OCI-LY3 (cell line): ENCODE measurements at regions not wholly inside any gene's neighbourhood (a gene's known extent, or its start where the extent isn't known, plus 50 kb on each side); places are given as distances from the start of the nearest gene placed in this dataset.

ENCODE experiments used
- H2AFZ ChIP-seq: fragments of 200-600, 300-600 bp; shearing (Covaris generic); 2 replicates; pipeline ENCODE4 v1.6.0; 2014; ENCODE audit warnings: antibody characterized with exemption, low read depth, low read length
- H3K27ac ChIP-seq: fragments of 200-600, 300-600 bp; sonication (generic); 2 replicates; pipeline ENCODE4 v1.5.1; 2014; ENCODE audit warnings: mild to moderate bottlenecking, low read length, moderate library complexity, mixed read lengths
- H3K27me3 ChIP-seq: fragments of 200-600, 300-600 bp; sonication (generic); 2 replicates; pipeline ENCODE4 v1.6.1; 2014; ENCODE audit warnings: low read depth, low read length, mixed read lengths
- H3K36me3 ChIP-seq: fragments of 200-600, 300-600 bp; sonication (generic); replicated peaks from 2 replicates; pipeline ENCODE3; 2014; ENCODE audit warnings: low read depth, low read length, mixed read lengths
- H3K4me1 ChIP-seq: fragments of 300-600, 200-600 bp; sonication (generic); 2 replicates; pipeline ENCODE4 v1.6.1; 2014; ENCODE audit warnings: low read length, mixed read lengths
- H3K4me2 ChIP-seq: fragments of 200-600, 300-600 bp; sonication (generic); 2 replicates; pipeline ENCODE4 v1.6.1; 2014; ENCODE audit warnings: low read length, mixed read lengths
- H3K4me3 ChIP-seq: fragments of 300-600, 200-600 bp; sonication (generic); 2 replicates; pipeline ENCODE4 v1.5.1; 2014; ENCODE audit warnings: antibody characterized with exemption, mild to moderate bottlenecking, low read length, moderate library complexity
- H3K79me2 ChIP-seq: fragments of 300-600, 200-600 bp; shearing (Covaris generic); 2 replicates; pipeline ENCODE4 v1.6.1; 2014; ENCODE audit warnings: mild to moderate bottlenecking, low read length, mixed read lengths
- H3K9ac ChIP-seq: fragments of 300-600, 200-600 bp; shearing (Covaris generic); 2 replicates; pipeline ENCODE4 v1.6.0; 2014; ENCODE audit warnings: mild to moderate bottlenecking, low read length, moderate library complexity
- H3K9me3 ChIP-seq: fragments of 200-600, 300-600 bp; shearing (Covaris generic); 2 replicates; pipeline ENCODE4 v1.6.1; 2014; ENCODE audit warnings: low read length, mixed read lengths; ENCODE audit not compliant: insufficient read depth
- H4K20me1 ChIP-seq: fragments of 200-600, 300-600 bp; sonication (generic); 2 replicates; pipeline ENCODE4 v1.6.1; 2016; ENCODE audit warnings: low read length, mixed read lengths; ENCODE audit not compliant: insufficient read depth
- CTCF ChIP-seq: fragments of 200-600, 300-600 bp; sonication (generic); IDR thresholded peaks from 2 replicates; pipeline ENCODE4 v1.5.1; 2014; ENCODE audit warnings: antibody characterized with exemption, low read length, low read depth
- EZH2phosphoT487 ChIP-seq: fragments of 200-600 bp; shearing (Covaris generic); IDR thresholded peaks from 2 replicates; pipeline ENCODE4 v1.6.1; 2018; ENCODE audit warnings: antibody characterized with exemption, mixed run types, low read depth

GRCh38 chr5:125600559-125600958 lies 822.6 kb upstream of the GRAMD2B start:
- no peak overlapping the region for H3K9ac ChIP-seq
- H2AFZ ChIP-seq, result no peak overlapping the region
- no peaks in the 10 kb centered on the region for H3K36me3 ChIP-seq
- no peaks in the 10 kb centered on the region for H3K27me3 ChIP-seq
- no peak overlapping the region for H3K27ac ChIP-seq
- no peaks in the 10 kb centered on the region for H3K79me2 ChIP-seq
- no peaks in the 10 kb centered on the region for H3K4me1 ChIP-seq
- TF ChIP-seq CTCF (no peak), EZH2phosphoT487 (no peak)
- H3K9me3 ChIP-seq, result no peaks in the 10 kb centered on the region
- H3K4me2 ChIP-seq, result no peak overlapping the region
- H4K20me1 ChIP-seq, result no peaks in the 10 kb centered on the region
- no peak overlapping the region for H3K4me3 ChIP-seq

GRCh38 chr5:125602184-125602583 lies 821.0 kb upstream of the GRAMD2B start:
- H3K27ac ChIP-seq, result no peak overlapping the region

GRCh38 chr5:125603321-125603720 lies 819.9 kb upstream of the GRAMD2B start:
- no peaks in the 10 kb centered on the region for H3K9me3 ChIP-seq
- no peaks in the 10 kb centered on the region for H3K27me3 ChIP-seq
- H3K4me3 ChIP-seq, result no peak overlapping the region
- H3K36me3 ChIP-seq, result no peaks in the 10 kb centered on the region
- H3K4me2 ChIP-seq, result no peak overlapping the region
- H3K9ac ChIP-seq, result no peak overlapping the region
- H3K79me2 ChIP-seq, result no peaks in the 10 kb centered on the region
- H2AFZ ChIP-seq, result no peak overlapping the region
- no peaks in the 10 kb centered on the region for H4K20me1 ChIP-seq
- H3K27ac ChIP-seq, result no peak overlapping the region
- no peak for TF ChIP-seq CTCF
- no peak for TF ChIP-seq EZH2phosphoT487
- peaks cover 13% of the 10 kb centered on the region for H3K4me1 ChIP-seq

More at GRCh38 chr5:125602184-125602583, 821.0 kb upstream of the GRAMD2B start:
- Histone ChIP-seq H2AFZ (no peak overlapping the region), H3K9me3 (no peaks in the 10 kb centered on the region), H3K27me3 (no peaks in the 10 kb centered on the region), H3K4me2 (no peak overlapping the region), H4K20me1 (no peaks in the 10 kb centered on the region), H3K79me2 (no peaks in the 10 kb centered on the region), H3K9ac (no peak overlapping the region), H3K4me1 (peaks cover 8% of the 10 kb centered on the region), H3K36me3 (no peaks in the 10 kb centered on the region), H3K4me3 (no peak overlapping the region)
- TF ChIP-seq CTCF (no peak), EZH2phosphoT487 (no peak)

- Histone ChIP-seq H4K20me1 (no peaks in the 10 kb centered on the region), H3K4me2 (no peak overlapping the region), H3K4me1 (peaks cover 13% of the 10 kb centered on the region), H3K4me3 (no peak overlapping the region), H3K9ac (no peak overlapping the region), H3K36me3 (no peaks in the 10 kb centered on the region), H3K79me2 (no peaks in the 10 kb centered on the region), H2AFZ (no peak overlapping the region), H3K27me3 (no peaks in the 10 kb centered on the region), H3K9me3 (no peaks in the 10 kb centered on the region), H3K27ac (no peak overlapping the region)
- no peak for TF ChIP-seq CTCF
- TF ChIP-seq EZH2phosphoT487, result no peak
These were observed 819.1 kb upstream of the GRAMD2B start for GRCh38 chr5:125604104-125604503.
